Pancreas (tissue), 10 donors: ENCODE measurements at regions not wholly inside any gene's neighbourhood (a gene's known extent, or its start where the extent isn't known, plus 50 kb on each side); places are given as distances from the start of the nearest gene placed in this dataset.

ENCODE experiments used
- ATAC-seq, 4 donors: fragments of 200-7000 bp; cut with Tn5 transposase; one replicate each; pipeline versions ENCODE4 v1.8.0 to v1.9.1; 2020; ENCODE audit warnings: mild to moderate bottlenecking in 4 of 4, moderate library complexity in 4 of 4
- DNase-seq, 6 donors: peaks; one replicate each; pipeline ENCODE4 v3.0.0-alpha.2; 2020
- FAIRE-seq: peaks from 2 replicates; lab custom pipeline; 2012; peaks lifted over from hg19 to GRCh38; lab: Jason Lieb, UNC
- H3K27ac ChIP-seq, 4 donors: fragments of 200-600 bp; sonication (generic); 1 replicate in 3 of 4; 2 replicates in 1 of 4; pipeline versions ENCODE4 v1.5.0 to v1.8.0; 2020
- H3K27me3 ChIP-seq, 4 donors: fragments of 200-600 bp; one replicate each; pipeline ENCODE4 v1.8.0; 2021
- H3K36me3 ChIP-seq, 3 donors: fragments of 200-600 bp; sonication (generic) in 1 of 3; one replicate each; pipeline versions ENCODE4 v1.5.0 to v1.8.0; 2020 to 2021
- H3K4me1 ChIP-seq, 3 donors: fragments of 200-600 bp; one replicate each; pipeline ENCODE4 v1.8.0; 2021
- H3K4me3 ChIP-seq, 4 donors: fragments of 200-600 bp; sonication (generic) in 2 of 4; one replicate each; pipeline versions ENCODE4 v1.5.0 to v1.8.0; 2020 to 2021
- H3K9me3 ChIP-seq, 4 donors: fragments of 200-600 bp; one replicate each; pipeline ENCODE4 v1.8.0; 2021
- CTCF ChIP-seq, 4 donors: fragments of 200-600 bp; sonication (generic) in 3 of 4; IDR thresholded peaks; one replicate each; pipeline versions ENCODE4 v1.5.0 to v1.8.0; 2021; ENCODE audit warnings: antibody characterized with exemption in 4 of 4
- WGBS, 2 donors: extraction: QIAGEN DNeasy Blood & Tissue Kit; methylation state at CpG; one replicate each; pipeline ENCODE4 v1.1.7; 2013; 5-methylcytosine and 5-hydroxymethylcytosine counted together
- intact Hi-C, 3 donors: fragments of 100-400 bp; cut with DNase I; formaldehyde crosslinking; loops; one replicate each; pipeline versions ENCODE4 v1.11.1 to v1.14.2; 2022
- donor health status: healthy with polysubstance abuse.
- donor health status: DM: no; HTN: no; CAD: no; lungs with moderate emphysema.
- donor health status: DM: no; HTN: no; CAD: no.
- donor health status: control.
- donor health status: control.
- donor health status: Bipolar disorder and iron deficiency.
- donor health status: DM: yes; HTN: yes; CAD: no.
- donor health status: DM: no; HTN: no; CAD: no.
- donor health status: DM: no; HTN: no; CAD: no.
- donor health status: DM: yes; HTN: yes; CAD: no.

DNA sequence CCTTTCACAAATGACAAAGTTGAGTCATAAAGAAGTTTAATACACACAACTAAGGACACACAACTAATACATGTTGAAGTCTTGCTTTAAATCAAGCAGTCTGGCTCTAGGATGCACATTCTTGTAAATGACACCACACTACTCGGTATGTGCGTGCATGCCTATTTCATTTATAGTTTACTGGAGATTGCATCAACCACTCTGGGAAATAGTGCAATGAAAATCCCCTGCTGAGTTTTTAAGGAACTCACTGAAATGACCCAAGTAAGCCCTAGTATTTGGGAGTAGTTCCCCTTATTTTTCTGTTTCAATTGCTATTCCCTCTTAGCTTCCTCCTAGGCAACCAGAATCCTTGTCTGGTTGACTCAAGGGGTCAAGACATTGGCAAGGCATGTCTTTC is 160.2 kb upstream of the LARGE1 start:
- no peak overlapping the region for H3K27ac ChIP-seq
- DNase-seq (no peak), ATAC-seq (no peak), FAIRE-seq (no peak)
- no peak overlapping the region for H3K4me3 ChIP-seq
- TF ChIP-seq CTCF (IDR thresholded peaks at IDR 0.05), result no peak
- no peaks in the 10 kb centered on the region for H3K9me3 ChIP-seq
- H3K4me1 ChIP-seq, result no peaks in the 10 kb centered on the region
- intact Hi-C loops, result no loop called here
- WGBS, 2 donors, result 84 to 87% methylated on average over 2 of the region's 2 CpGs
- H3K27me3 ChIP-seq, result no peaks in the 10 kb centered on the region
- H3K36me3 ChIP-seq, result no peaks in the 10 kb centered on the region

DNA sequence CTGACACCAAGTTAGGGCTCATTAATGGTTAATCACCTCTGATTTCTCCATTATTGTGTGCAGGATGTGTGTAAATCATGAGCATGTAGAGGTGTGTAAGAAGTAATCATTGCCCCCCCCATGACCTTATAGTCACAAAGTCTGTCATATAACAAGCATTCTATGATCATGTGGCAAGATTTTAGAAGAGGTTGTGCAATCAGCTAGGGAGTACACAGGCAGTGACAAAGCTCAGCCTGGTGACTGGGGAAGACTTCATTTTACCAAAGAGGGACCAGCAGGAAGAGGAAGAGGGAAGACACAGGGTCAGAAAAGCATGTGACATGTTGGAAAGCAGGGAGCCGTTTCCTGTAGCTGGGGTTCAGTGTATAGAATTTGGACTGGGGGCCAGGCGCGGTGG is 176.5 kb upstream of the LARGE1 start:
- Histone ChIP-seq H3K27me3 (no peaks in the 10 kb centered on the region), H3K27ac (no peak overlapping the region), H3K9me3 (no peaks in the 10 kb centered on the region), H3K36me3 (no peaks in the 10 kb centered on the region), H3K4me1 (no peaks in the 10 kb centered on the region), H3K4me3 (no peak overlapping the region)
- no peak for TF ChIP-seq CTCF (IDR thresholded peaks at IDR 0.05)
- 86 to 93% methylated on average over 3 of the region's 3 CpGs for WGBS, 2 donors
- no peak for FAIRE-seq
- intact Hi-C loops, result no loop called here
- no peak for ATAC-seq
- DNase-seq, result no peak

GRCh38 chr22:34099278-34099677 is 179.0 kb upstream of the LARGE1 start:
- FAIRE-seq, result no peak
- H3K4me1 ChIP-seq, result no peaks in the 10 kb centered on the region
- no peak for TF ChIP-seq CTCF (IDR thresholded peaks at IDR 0.05)
- 6 to 10% methylated on average over 1 of the region's 1 CpG for WGBS, 2 donors
- H3K9me3 ChIP-seq, result no peaks in the 10 kb centered on the region
- no peaks in the 10 kb centered on the region for H3K36me3 ChIP-seq
- no peak overlapping the region for H3K4me3 ChIP-seq
- ATAC-seq, result peak; percentile 32 to 59 (median 46)
- no peaks in the 10 kb centered on the region for H3K27me3 ChIP-seq
- no peak overlapping the region for H3K27ac ChIP-seq
- intact Hi-C loops, result no loop called here
- DNase-seq, result no peak

DNA sequence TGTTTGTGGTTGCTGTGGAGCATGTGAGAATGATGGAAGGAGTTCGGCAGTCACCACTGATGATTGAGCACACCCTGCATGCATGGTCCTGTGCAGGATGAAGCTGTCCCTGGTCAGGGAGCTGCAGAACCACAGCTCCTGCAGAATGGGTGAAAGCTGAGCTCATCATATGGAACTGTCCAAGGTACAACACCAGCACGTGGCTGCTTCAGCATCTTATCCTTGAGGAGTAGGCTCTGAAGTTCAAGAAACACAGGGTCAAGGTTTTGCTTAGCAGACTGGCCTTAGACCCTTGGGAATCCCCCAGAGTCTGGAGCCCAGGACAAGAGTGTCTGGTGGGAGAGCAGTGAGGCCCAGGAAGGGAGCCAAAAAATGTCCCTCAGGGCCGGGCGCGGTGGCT is 182.4 kb upstream of the LARGE1 start:
- H3K36me3 ChIP-seq, result no peaks in the 10 kb centered on the region
- FAIRE-seq, result no peak
- TF ChIP-seq CTCF (IDR thresholded peaks at IDR 0.05), result no peak
- no peaks in the 10 kb centered on the region for H3K27me3 ChIP-seq
- DNase-seq, result no peak
- no peaks in the 10 kb centered on the region for H3K9me3 ChIP-seq
- H3K27ac ChIP-seq, result no peak overlapping the region
- intact Hi-C loops, result loop anchor here in 2 of 3 donors (10.0 kb wide), 3 partner anchors 178 to 798 kb away; partner anchors contain the start of gene LARGE1 (in 1 of the 2)
- no peak overlapping the region for H3K4me3 ChIP-seq
- WGBS, 2 donors, result 68 to 74% methylated on average over 5 of the region's 5 CpGs
- no peaks in the 10 kb centered on the region for H3K4me1 ChIP-seq
- ATAC-seq, result no peak

- intact Hi-C loops, result loop anchor here in 2 of 3 donors (5.0 to 10.0 kb wide), 4 partner anchors 181 to 801 kb away; partner anchors contain the start of gene LARGE1 (in 2 of the 2)
- no peaks in the 10 kb centered on the region for H3K36me3 ChIP-seq
- no peaks in the 10 kb centered on the region for H3K27me3 ChIP-seq
- peak; percentile 43 to 63 (median 56) for TF ChIP-seq CTCF (IDR thresholded peaks at IDR 0.05)
- 3 to 5% methylated on average over 10 of the region's 10 CpGs for WGBS, 2 donors
- no peaks in the 10 kb centered on the region for H3K9me3 ChIP-seq
- no peak overlapping the region for H3K4me3 ChIP-seq
- no peak for FAIRE-seq
- H3K4me1 ChIP-seq, result no peaks in the 10 kb centered on the region
- peak; percentile 31 to 76 (median 62) for DNase-seq
- no peak overlapping the region for H3K27ac ChIP-seq
- ATAC-seq, result peak; percentile 69 to 98 (median 90)
These were observed 185.3 kb upstream of the LARGE1 start for GRCh38 chr22:34105461-34106062.
